ENCODE measurements at regions not wholly inside any gene's neighbourhood (a gene's known extent, or its start where the extent isn't known, plus 50 kb on each side); places are given as distances from the start of the nearest gene placed in this dataset.

GRCh38 chr2:107358362-107358761, 468.3 kb upstream of the RGPD4 start:
- TF ChIP-seq SIN3A (IDR thresholded peaks at IDR 0.05; ENCODE audit: borderline replicate concordance, insufficient read depth, low read length) (no peak), FOXP2 (optimal IDR thresholded peaks at IDR 0.05; ENCODE audit: borderline replicate concordance, extremely low read depth, extremely low read length, insufficient read depth) (no peak), TAF1 (IDR thresholded peaks at IDR 0.05; ENCODE audit: borderline replicate concordance, insufficient read depth, low read length) (no peak), POLR2AphosphoS5 (IDR thresholded peaks at IDR 0.05; ENCODE audit: low read depth, low read length) (no peak), REST (IDR thresholded peaks at IDR 0.05; ENCODE audit: insufficient read depth in 1 of 2, low read depth in 2 of 2, low read length in 2 of 2) (no peak)

GRCh38 chr2:107359021-107359420, 467.7 kb upstream of the RGPD4 start:
- TF ChIP-seq POLR2AphosphoS5 (IDR thresholded peaks at IDR 0.05; ENCODE audit: low read depth, low read length) = no peak
- TF ChIP-seq SIN3A (IDR thresholded peaks at IDR 0.05; ENCODE audit: borderline replicate concordance, insufficient read depth, low read length) = no peak

- TF ChIP-seq POLR2AphosphoS5 (IDR thresholded peaks at IDR 0.05; ENCODE audit: low read depth, low read length) (no peak), TAF1 (IDR thresholded peaks at IDR 0.05; ENCODE audit: borderline replicate concordance, insufficient read depth, low read length) (no peak), FOXP2 (optimal IDR thresholded peaks at IDR 0.05; ENCODE audit: borderline replicate concordance, extremely low read depth, extremely low read length, insufficient read depth) (no peak), REST (IDR thresholded peaks at IDR 0.05; ENCODE audit: insufficient read depth in 1 of 2, low read depth in 2 of 2, low read length in 2 of 2) (no peak), SIN3A (IDR thresholded peaks at IDR 0.05; ENCODE audit: borderline replicate concordance, insufficient read depth, low read length) (no peak)
These were observed 464.8 kb upstream of the RGPD4 start for GRCh38 chr2:107361751-107362381.

- TF ChIP-seq POLR2AphosphoS5 (IDR thresholded peaks at IDR 0.05; ENCODE audit: low read depth, low read length) = no peak
- no peak for TF ChIP-seq FOXP2 (optimal IDR thresholded peaks at IDR 0.05; ENCODE audit: borderline replicate concordance, extremely low read depth, extremely low read length, insufficient read depth)
- TF ChIP-seq TAF1 (IDR thresholded peaks at IDR 0.05; ENCODE audit: borderline replicate concordance, insufficient read depth, low read length) = no peak
- TF ChIP-seq REST (IDR thresholded peaks at IDR 0.05; ENCODE audit: insufficient read depth in 1 of 2, low read depth in 2 of 2, low read length in 2 of 2) = no peak
- TF ChIP-seq SIN3A (IDR thresholded peaks at IDR 0.05; ENCODE audit: borderline replicate concordance, insufficient read depth, low read length) = no peak
These were observed 463.7 kb upstream of the RGPD4 start for GRCh38 chr2:107362993-107363392.

- TF ChIP-seq REST (IDR thresholded peaks at IDR 0.05; ENCODE audit: insufficient read depth in 1 of 2, low read depth in 2 of 2, low read length in 2 of 2) (no peak), SIN3A (IDR thresholded peaks at IDR 0.05; ENCODE audit: borderline replicate concordance, insufficient read depth, low read length) (no peak), POLR2AphosphoS5 (IDR thresholded peaks at IDR 0.05; ENCODE audit: low read depth, low read length) (no peak), TAF1 (IDR thresholded peaks at IDR 0.05; ENCODE audit: borderline replicate concordance, insufficient read depth, low read length) (no peak), FOXP2 (optimal IDR thresholded peaks at IDR 0.05; ENCODE audit: borderline replicate concordance, extremely low read depth, extremely low read length, insufficient read depth) (no peak)
These were observed 462.9 kb upstream of the RGPD4 start for GRCh38 chr2:107363806-107364205.
